PFSK-1 (cell line): ENCODE measurements at regions not wholly inside any gene's neighbourhood (a gene's known extent, or its start where the extent isn't known, plus 50 kb on each side); places are given as distances from the start of the nearest gene placed in this dataset.

Experiments used
- FOXP2 ChIP-seq: optimal IDR thresholded peaks from 2 replicates; pipeline ENCODE3; 2011; ENCODE audit warnings: borderline replicate concordance, control low read depth, inconsistent platforms; ENCODE audit not compliant: insufficient read depth; ENCODE audit errors: extremely low read length, extremely low read depth
- POLR2AphosphoS5 ChIP-seq: IDR thresholded peaks from 2 replicates; pipeline ENCODE4 v1.6.1; 2012; ENCODE audit warnings: low read depth, mild to moderate bottlenecking, control low read depth, low read length, moderate library complexity
- SIN3A ChIP-seq: IDR thresholded peaks from 2 replicates; pipeline ENCODE4 v1.6.1; 2012; ENCODE audit warnings: mild to moderate bottlenecking, low read length, moderate library complexity, borderline replicate concordance; ENCODE audit not compliant: insufficient read depth
- TAF1 ChIP-seq: IDR thresholded peaks from 2 replicates; pipeline ENCODE4 v1.6.1; 2012; ENCODE audit warnings: low read length, control low read depth, borderline replicate concordance; ENCODE audit not compliant: insufficient read depth
- TF ChIP-seq, protein P1 (sequence below), 2 experiments: IDR thresholded peaks; 2 replicates each; pipeline versions ENCODE4 v1.6.1 to v1.8.0; 2011 to 2012; ENCODE audit warnings: low read depth in 2 of 2, low read length in 2 of 2, control low read depth in 1 of 2, inconsistent platforms in 1 of 2, mild to moderate bottlenecking in 1 of 2, moderate library complexity in 1 of 2; ENCODE audit not compliant: insufficient read depth in 1 of 2

DNA sequence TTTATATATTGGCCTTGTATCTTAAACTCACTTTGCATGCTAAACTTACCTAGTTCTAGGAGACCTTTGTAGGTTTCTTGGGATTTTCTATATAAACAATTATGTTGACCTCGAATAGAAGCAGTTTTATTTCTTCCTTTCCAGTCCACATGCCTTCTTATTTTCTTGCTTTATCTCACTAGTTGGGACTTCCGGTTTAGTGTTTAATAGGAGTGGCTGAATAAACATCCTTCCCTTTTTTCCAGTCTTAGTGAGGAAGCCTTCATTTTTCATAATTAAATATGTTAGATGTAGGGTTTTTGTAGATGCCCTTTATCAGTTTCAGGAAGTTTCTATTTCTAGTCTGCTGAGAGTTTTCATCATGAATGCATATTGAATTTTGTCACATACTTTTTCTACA lies 347.3 kb upstream of the HNRNPA3 start:
- TF ChIP-seq FOXP2 (no peak), POLR2AphosphoS5 (no peak), SIN3A (no peak), TAF1 (no peak)
- TF ChIP-seq, protein P1, sequence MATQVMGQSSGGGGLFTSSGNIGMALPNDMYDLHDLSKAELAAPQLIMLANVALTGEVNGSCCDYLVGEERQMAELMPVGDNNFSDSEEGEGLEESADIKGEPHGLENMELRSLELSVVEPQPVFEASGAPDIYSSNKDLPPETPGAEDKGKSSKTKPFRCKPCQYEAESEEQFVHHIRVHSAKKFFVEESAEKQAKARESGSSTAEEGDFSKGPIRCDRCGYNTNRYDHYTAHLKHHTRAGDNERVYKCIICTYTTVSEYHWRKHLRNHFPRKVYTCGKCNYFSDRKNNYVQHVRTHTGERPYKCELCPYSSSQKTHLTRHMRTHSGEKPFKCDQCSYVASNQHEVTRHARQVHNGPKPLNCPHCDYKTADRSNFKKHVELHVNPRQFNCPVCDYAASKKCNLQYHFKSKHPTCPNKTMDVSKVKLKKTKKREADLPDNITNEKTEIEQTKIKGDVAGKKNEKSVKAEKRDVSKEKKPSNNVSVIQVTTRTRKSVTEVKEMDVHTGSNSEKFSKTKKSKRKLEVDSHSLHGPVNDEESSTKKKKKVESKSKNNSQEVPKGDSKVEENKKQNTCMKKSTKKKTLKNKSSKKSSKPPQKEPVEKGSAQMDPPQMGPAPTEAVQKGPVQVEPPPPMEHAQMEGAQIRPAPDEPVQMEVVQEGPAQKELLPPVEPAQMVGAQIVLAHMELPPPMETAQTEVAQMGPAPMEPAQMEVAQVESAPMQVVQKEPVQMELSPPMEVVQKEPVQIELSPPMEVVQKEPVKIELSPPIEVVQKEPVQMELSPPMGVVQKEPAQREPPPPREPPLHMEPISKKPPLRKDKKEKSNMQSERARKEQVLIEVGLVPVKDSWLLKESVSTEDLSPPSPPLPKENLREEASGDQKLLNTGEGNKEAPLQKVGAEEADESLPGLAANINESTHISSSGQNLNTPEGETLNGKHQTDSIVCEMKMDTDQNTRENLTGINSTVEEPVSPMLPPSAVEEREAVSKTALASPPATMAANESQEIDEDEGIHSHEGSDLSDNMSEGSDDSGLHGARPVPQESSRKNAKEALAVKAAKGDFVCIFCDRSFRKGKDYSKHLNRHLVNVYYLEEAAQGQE (IDR thresholded peaks at IDR 0.05; ENCODE audit: insufficient read depth in 1 of 2, low read depth in 2 of 2, low read length in 2 of 2) = no peak

DNA sequence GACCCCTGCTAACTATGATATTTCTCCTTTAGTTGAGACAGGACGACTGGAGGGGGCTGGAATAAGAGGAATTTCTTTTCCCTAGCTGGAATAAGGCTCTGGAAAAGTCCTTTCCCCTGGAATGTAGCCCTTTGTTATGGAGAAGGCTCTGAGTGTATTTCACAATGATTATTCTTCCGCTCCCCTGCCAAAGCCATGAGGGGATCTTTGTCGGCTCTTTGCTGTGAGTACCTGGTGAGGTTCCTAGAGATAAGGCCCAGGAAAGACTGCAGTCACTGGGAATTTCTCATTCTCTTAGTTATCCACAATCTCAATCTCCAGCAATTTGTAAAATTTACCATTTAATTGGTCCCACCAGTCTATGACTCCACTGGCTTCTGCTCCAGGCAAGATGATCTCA lies 340.2 kb upstream of the HNRNPA3 start:
- TF ChIP-seq, protein P1 (IDR thresholded peaks at IDR 0.05; ENCODE audit: insufficient read depth in 1 of 2, low read depth in 2 of 2, low read length in 2 of 2) = no peak
- TF ChIP-seq POLR2AphosphoS5 = no peak
- no peak for TF ChIP-seq SIN3A
- no peak for TF ChIP-seq TAF1
- TF ChIP-seq FOXP2 = no peak

DNA sequence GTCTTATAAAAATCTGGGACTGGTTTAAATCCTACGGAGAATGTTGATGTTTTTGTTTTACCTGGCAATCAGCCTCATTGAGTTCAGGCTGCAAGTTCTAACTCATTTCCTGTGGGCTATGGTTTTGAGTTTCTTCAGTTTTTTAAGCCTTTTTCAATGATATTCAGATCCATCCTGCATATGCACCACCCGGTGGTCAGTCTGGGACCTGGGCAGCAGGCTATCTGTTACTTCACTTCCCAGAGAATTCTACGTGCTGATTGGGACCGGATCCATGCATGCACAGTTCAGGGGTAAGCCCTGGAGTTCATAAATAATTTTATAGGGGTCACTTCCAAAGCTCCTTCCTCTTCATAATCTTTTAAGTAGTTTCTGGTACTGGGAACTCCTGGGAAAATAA lies 339.2 kb upstream of the HNRNPA3 start:
- TF ChIP-seq SIN3A = no peak
- TF ChIP-seq FOXP2 = no peak
- TF ChIP-seq, protein P1 (IDR thresholded peaks at IDR 0.05; ENCODE audit: insufficient read depth in 1 of 2, low read depth in 2 of 2, low read length in 2 of 2) = no peak
- TF ChIP-seq TAF1 = no peak
- no peak for TF ChIP-seq POLR2AphosphoS5

DNA sequence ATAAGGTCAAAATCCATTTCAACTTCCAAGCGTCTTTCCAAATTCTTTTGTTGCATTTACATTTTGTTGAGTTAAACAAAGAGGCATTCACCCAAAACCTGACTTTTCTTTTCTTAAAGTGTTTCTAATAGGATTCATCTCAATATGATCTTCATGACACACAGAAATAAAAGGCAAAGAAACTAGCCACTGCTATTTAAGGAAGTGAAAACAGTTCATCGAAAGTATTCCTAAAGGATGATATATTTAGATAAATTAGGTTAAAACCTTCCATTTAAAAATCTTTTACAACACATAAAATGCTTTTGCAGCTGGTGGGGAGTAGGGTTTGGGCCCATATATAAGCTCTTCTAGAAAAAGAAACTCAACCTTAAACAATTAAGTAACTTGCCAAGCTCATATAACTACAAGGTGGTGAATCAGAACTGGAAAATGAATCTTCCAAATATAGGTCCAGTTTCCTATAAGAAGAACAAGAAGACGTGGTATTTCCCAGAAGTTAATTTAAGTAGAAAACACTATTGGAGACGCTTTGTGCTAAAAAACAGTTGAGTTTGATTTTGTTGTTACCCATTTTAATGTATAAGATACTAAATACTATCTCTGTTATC lies 336.0 kb upstream of the HNRNPA3 start:
- no peak for TF ChIP-seq TAF1
- TF ChIP-seq SIN3A = no peak

DNA sequence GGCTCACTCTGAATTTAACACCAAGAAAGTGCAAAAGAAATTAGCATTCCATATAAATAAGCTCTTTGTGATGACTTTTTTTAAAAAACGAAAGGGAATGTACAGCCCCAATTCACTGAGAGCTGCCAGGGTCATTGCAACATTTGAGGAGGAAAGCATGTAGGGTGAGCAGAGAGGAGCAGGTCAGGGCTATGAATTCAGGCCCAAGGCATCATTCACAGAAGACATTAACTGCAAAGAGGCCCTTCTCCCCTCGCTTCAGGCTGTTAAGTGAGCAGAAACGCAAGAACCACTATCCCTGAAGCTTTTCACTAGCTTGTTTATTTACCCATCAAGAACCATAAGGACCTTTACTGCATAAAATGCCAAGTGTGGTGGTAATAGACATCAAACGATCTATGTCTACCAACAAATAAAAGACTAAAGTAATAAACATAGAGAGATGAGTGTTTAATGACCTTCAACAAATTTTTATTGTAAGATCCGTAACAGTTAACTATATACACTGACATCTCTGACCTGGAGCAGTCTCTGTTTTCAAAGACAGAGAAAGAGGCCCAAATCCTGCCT lies 333.1 kb upstream of the HNRNPA3 start:
- TF ChIP-seq SIN3A = no peak
- TF ChIP-seq POLR2AphosphoS5 = no peak
- TF ChIP-seq, protein P1 (IDR thresholded peaks at IDR 0.05; ENCODE audit: insufficient read depth in 1 of 2, low read depth in 2 of 2, low read length in 2 of 2) = no peak
- TF ChIP-seq TAF1 = no peak
- TF ChIP-seq FOXP2 = no peak
